ENCODE measurements at regions not wholly inside any gene's neighbourhood (a gene's known extent, or its start where the extent isn't known, plus 50 kb on each side); places are given as distances from the start of the nearest gene placed in this dataset.
A peak's percentile ranks its signal among the peaks of the same experiment; 100 is the strongest.
"Not testable (repeated sequence)": the region's sequence is repeated elsewhere in the genome, so short reads cannot be mapped to it uniquely, and the experiment has no call there.

- Histone ChIP-seq H2BK15ac (ENCODE audit: low read depth, low read length) (no peak overlapping the region), H3K9me3 (ENCODE audit: control insufficient read depth, low read depth, low read length) (no peaks in the 10 kb centered on the region), H3K79me1 (ENCODE audit: insufficient read depth, low read depth, low read length, poor library complexity, severe bottlenecking) (no peaks in the 10 kb centered on the region), H3K18ac (ENCODE audit: insufficient read length, low read depth, low read length) (no peak overlapping the region), H2BK12ac (ENCODE audit: insufficient read length, low read depth, low read length) (no peak overlapping the region), H2BK5ac (ENCODE audit: insufficient read length, low read length) (no peak overlapping the region), H3T11ph (ENCODE audit: low read length) (no peak overlapping the region), H3K23me2 (ENCODE audit: insufficient read length, low read depth, low read length, poor library complexity, severe bottlenecking) (no peaks in the 10 kb centered on the region), H4K8ac (replicated peaks; ENCODE audit: insufficient read length, low read depth, low read length) (no peak overlapping the region), H4K5ac (ENCODE audit: insufficient read length, low read depth, low read length) (no peak overlapping the region), H3K23ac (ENCODE audit: insufficient read length, low read depth, low read length) (no peak overlapping the region), H3K4me1 (ENCODE audit: insufficient read depth, low read length) (no peaks in the 10 kb centered on the region), H4K91ac (ENCODE audit: insufficient read length, low read depth, low read length) (no peak overlapping the region), H3K56ac (ENCODE audit: insufficient read length, low read depth, low read length) (no peak overlapping the region), H3K14ac (ENCODE audit: insufficient read depth, low read length) (no peak overlapping the region), H2BK20ac (ENCODE audit: low read depth, low read length, poor library complexity, severe bottlenecking) (no peak overlapping the region), H3K27me3 (ENCODE audit: insufficient read depth, low read length) (no peaks in the 10 kb centered on the region), H3K9ac (ENCODE audit: extremely low read depth, insufficient read length, low read length) (no peak overlapping the region), H3K4me2 (ENCODE audit: insufficient read depth, insufficient read length, low read length) (no peak overlapping the region), H2AK5ac (ENCODE audit: insufficient read length, low read length) (no peak overlapping the region), H2BK120ac (ENCODE audit: low read depth, low read length, poor library complexity, severe bottlenecking) (no peak overlapping the region), H3K79me2 (ENCODE audit: insufficient read depth, low read length) (no peaks in the 10 kb centered on the region), H4K20me1 (ENCODE audit: control insufficient read depth, insufficient read depth, insufficient read length) (no peaks in the 10 kb centered on the region), H3K27ac (ENCODE audit: insufficient read length, low read depth, low read length) (no peak overlapping the region), H3K4ac (ENCODE audit: low read depth, low read length) (no peak overlapping the region), H2AFZ (ENCODE audit: low read length) (no peak overlapping the region)
- H3K36me3 Mint-ChIP-seq (ENCODE audit: insufficient read depth in 1 of 3, low read depth in 3 of 3) = no peaks in the 10 kb centered on the region; a peak in 1 of 7 replicates
- no peaks in the 10 kb centered on the region for H3K9me3 Mint-ChIP-seq
- H3K4me1 Mint-ChIP-seq = peaks cover 8 to 10% of the 10 kb centered on the region in 2 experiments; a peak in 3 of 4 replicates
- H3K27ac Mint-ChIP-seq = no peak overlapping the region
- no peak overlapping the region for H3K4me3 Mint-ChIP-seq
- no CpG with 5 or more reads among the region's 5 CpGs for WGBS (ENCODE audit: extremely low coverage, insufficient read length, low lambda C conversion rate)
- H3K27me3 Mint-ChIP-seq (ENCODE audit: low read depth) = no peaks in the 10 kb centered on the region
- no peak for DNase-seq
- TF ChIP-seq CTCF (conservative IDR thresholded peaks at IDR 0.05) = no peak
These were observed 128.9 kb upstream of the ZNF217 start for GRCh38 chr20:53722515-53723036.

GRCh38 chr20:53721445-53721963 is 127.9 kb upstream of the ZNF217 start:
- not testable (repeated sequence) for H3K27me3 Mint-ChIP-seq (ENCODE audit: low read depth); H3K23me2 ChIP-seq (ENCODE audit: insufficient read length, low read depth, low read length, poor library complexity, severe bottlenecking); H3K79me1 ChIP-seq (ENCODE audit: insufficient read depth, low read depth, low read length, poor library complexity, severe bottlenecking); H4K5ac ChIP-seq (ENCODE audit: insufficient read length, low read depth, low read length); H3K14ac ChIP-seq (ENCODE audit: insufficient read depth, low read length); H2AK5ac ChIP-seq (ENCODE audit: insufficient read length, low read length); H3K23ac ChIP-seq (ENCODE audit: insufficient read length, low read depth, low read length); H3K4me3 Mint-ChIP-seq; H4K8ac ChIP-seq (replicated peaks; ENCODE audit: insufficient read length, low read depth, low read length); H4K91ac ChIP-seq (ENCODE audit: insufficient read length, low read depth, low read length); H4K20me1 ChIP-seq (ENCODE audit: control insufficient read depth, insufficient read depth, insufficient read length); H3K4me2 ChIP-seq (ENCODE audit: insufficient read depth, insufficient read length, low read length); H3K27me3 ChIP-seq (ENCODE audit: insufficient read depth, low read length); H3K56ac ChIP-seq (ENCODE audit: insufficient read length, low read depth, low read length); H3K9me3 Mint-ChIP-seq; H3K4me1 ChIP-seq (ENCODE audit: insufficient read depth, low read length); H3T11ph ChIP-seq (ENCODE audit: low read length); DNase-seq; H3K79me2 ChIP-seq (ENCODE audit: insufficient read depth, low read length); H3K18ac ChIP-seq (ENCODE audit: insufficient read length, low read depth, low read length); H3K4ac ChIP-seq (ENCODE audit: low read depth, low read length); H2BK20ac ChIP-seq (ENCODE audit: low read depth, low read length, poor library complexity, severe bottlenecking); H3K9ac ChIP-seq (ENCODE audit: extremely low read depth, insufficient read length, low read length); H2BK120ac ChIP-seq (ENCODE audit: low read depth, low read length, poor library complexity, severe bottlenecking); H2BK5ac ChIP-seq (ENCODE audit: insufficient read length, low read length); H3K36me3 Mint-ChIP-seq (ENCODE audit: insufficient read depth in 1 of 3, low read depth in 3 of 3); H2BK12ac ChIP-seq (ENCODE audit: insufficient read length, low read depth, low read length); H2AFZ ChIP-seq (ENCODE audit: low read length); H3K9me3 ChIP-seq (ENCODE audit: control insufficient read depth, low read depth, low read length); H3K27ac ChIP-seq (ENCODE audit: insufficient read length, low read depth, low read length); H2BK15ac ChIP-seq (ENCODE audit: low read depth, low read length)
- no CpG with 5 or more reads among the region's 6 CpGs for WGBS (ENCODE audit: extremely low coverage, insufficient read length, low lambda C conversion rate)
- Mint-ChIP-seq H3K27ac (peak overlapping the region in 1 of 3 experiments; percentile 48; a peak in 1 of 7 replicates), H3K4me1 (peaks cover 8 to 10% of the 10 kb centered on the region in 2 experiments; a peak in 3 of 4 replicates)
